H1 (cell line): ENCODE measurements at regions not wholly inside any gene's neighbourhood (a gene's known extent, or its start where the extent isn't known, plus 50 kb on each side); places are given as distances from the start of the nearest gene placed in this dataset.

ENCODE experiments used
- CHD2 ChIP-seq: IDR thresholded peaks from 2 replicates; pipeline ENCODE4 v1.6.1; 2012; ENCODE audit warnings: low read length, improper control_type of control experiment
- NANOG ChIP-seq: IDR thresholded peaks from 2 replicates; pipeline ENCODE4 v1.6.1; 2011; ENCODE audit warnings: low read length, low read depth, mild to moderate bottlenecking, inconsistent platforms; ENCODE audit not compliant: insufficient read depth, poor library complexity, severe bottlenecking

DNA sequence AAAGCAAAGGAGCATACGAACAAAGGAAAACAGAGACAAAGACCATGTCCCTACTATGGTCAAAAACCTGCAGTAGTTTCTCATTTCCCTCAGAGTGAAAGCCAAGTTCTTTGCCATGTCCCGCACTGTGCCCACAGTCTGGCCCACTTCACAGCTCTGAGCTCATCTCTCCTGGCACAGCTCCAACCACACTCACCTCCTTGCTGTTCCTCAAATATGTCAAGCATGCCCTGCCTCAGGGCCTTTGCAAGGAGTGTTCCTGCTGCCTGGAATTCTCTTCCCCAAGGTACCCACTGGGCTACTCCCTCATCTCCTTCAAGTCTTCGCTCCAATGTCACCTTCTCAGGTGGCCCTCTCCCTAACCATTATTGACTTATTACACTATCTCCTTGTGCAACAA lies 72.1 kb downstream of the COX18 start (continued):
- TF ChIP-seq NANOG: no peak
- TF ChIP-seq CHD2: no peak
